Sigmoid colon (tissue), 6 donors: ENCODE measurements at regions not wholly inside any gene's neighbourhood (a gene's known extent, or its start where the extent isn't known, plus 50 kb on each side); places are given as distances from the start of the nearest gene placed in this dataset.
"Not testable (repeated sequence)": the region's sequence is repeated elsewhere in the genome, so short reads cannot be mapped to it uniquely, and the experiment has no call there.

Source experiments
- DNase-seq: peaks from one replicate; pipeline ENCODE4 v3.0.0-alpha.2; 2019
- H3K27ac ChIP-seq, 4 donors: fragments of 200-600 bp; sonication (generic); one replicate each; pipeline ENCODE4 v1.5.1; 2016 to 2019; ENCODE audit warnings: mild to moderate bottlenecking in 1 of 4
- H3K27me3 ChIP-seq, 3 donors: fragments of 200-600 bp; sonication (generic); one replicate each; pipeline ENCODE4 v1.5.1; 2019; ENCODE audit warnings: mild to moderate bottlenecking in 1 of 3
- H3K36me3 ChIP-seq, 4 donors: fragments of 200-600 bp; sonication (generic); one replicate each; pipeline ENCODE4 v1.5.1; 2016 to 2019
- H3K4me1 ChIP-seq, 4 donors: fragments of 200-600 bp; sonication (generic); one replicate each; pipeline ENCODE4 v1.5.1; 2017 to 2019
- H3K4me3 ChIP-seq, 4 donors: fragments of 200-600 bp; sonication (generic); one replicate each; pipeline ENCODE4 v1.5.1; 2017 to 2019; ENCODE audit warnings: mild to moderate bottlenecking in 2 of 4, moderate library complexity in 1 of 4
- H3K9me3 ChIP-seq, 4 donors: fragments of 200-600 bp in 3 of 4; sonication (generic) in 3 of 4; one replicate each; pipeline versions ENCODE4 v1.5.1 to v1.6.1; 2013 to 2019
- CTCF ChIP-seq, 4 experiments: fragments of 450-650 bp in 3 of 4; fragments of 200-600 bp in 1 of 4; IDR thresholded peaks; one replicate each; pipeline ENCODE4 v1.5.1; 2016 to 2019; ENCODE audit warnings: antibody characterized with exemption in 4 of 4, mild to moderate bottlenecking in 3 of 4, moderate library complexity in 2 of 4
- EP300 ChIP-seq, 4 donors: sonication (generic); formaldehyde crosslinking; IDR thresholded peaks; one replicate each; pipeline ENCODE4 v1.6.1; 2017; ENCODE audit warnings: antibody characterized with exemption in 4 of 4
- POLR2A ChIP-seq, 2 donors: fragments of 450-650 bp; IDR thresholded peaks; one replicate each; pipeline ENCODE4 v1.6.1; 2016; ENCODE audit warnings: antibody characterized with exemption in 2 of 2, mild to moderate bottlenecking in 2 of 2, moderate library complexity in 2 of 2
- POLR2AphosphoS5 ChIP-seq, 4 donors: sonication (generic); formaldehyde crosslinking; IDR thresholded peaks; one replicate each; pipeline ENCODE4 v1.6.1; 2017; ENCODE audit warnings: antibody characterized with exemption in 4 of 4
- WGBS, 2 donors: extraction: QIAGEN DNeasy Blood & Tissue Kit; methylation state at CpG; one replicate each; pipeline ENCODE4 v1.1.7; 2013; 5-methylcytosine and 5-hydroxymethylcytosine counted together
- intact Hi-C: fragments of 100-400 bp; cut with DNase I; formaldehyde crosslinking; loops from one replicate; pipeline ENCODE4 v1.15.1; 2023
- donor health status: healthy with polysubstance abuse.
- donor health status: healthy.

GRCh38 chr20:50359607-50360217, 150.5 kb upstream of the PTPN1 start:
- Histone ChIP-seq H3K36me3 (no peaks in the 10 kb centered on the region), H3K27me3 (no peaks in the 10 kb centered on the region), H3K4me1 (no peaks in the 10 kb centered on the region), H3K9me3 (no peaks in the 10 kb centered on the region), H3K4me3 (no peak overlapping the region), H3K27ac (no peak overlapping the region)
- TF ChIP-seq POLR2A (IDR thresholded peaks at IDR 0.05) (no peak), POLR2AphosphoS5 (IDR thresholded peaks at IDR 0.05) (no peak), EP300 (IDR thresholded peaks at IDR 0.05) (no peak), CTCF (IDR thresholded peaks at IDR 0.05) (no peak)
- DNase-seq: peak; percentile 39
- WGBS, 2 donors: 22 to 67% methylated on average over 8 of the region's 8 CpGs
- intact Hi-C loops: no loop called here

- H3K27me3 ChIP-seq: no peaks in the 10 kb centered on the region
- no peaks in the 10 kb centered on the region for H3K9me3 ChIP-seq
- TF ChIP-seq POLR2AphosphoS5 (IDR thresholded peaks at IDR 0.05): no peak
- H3K4me1 ChIP-seq: no peaks in the 10 kb centered on the region
- H3K27ac ChIP-seq: no peak overlapping the region
- peak; percentile 55 for DNase-seq
- H3K4me3 ChIP-seq: no peak overlapping the region
- WGBS, 2 donors: 23 to 72% methylated on average over 8 of the region's 8 CpGs
- intact Hi-C loops: no loop called here
- no peaks in the 10 kb centered on the region for H3K36me3 ChIP-seq
Observed at GRCh38 chr20:50360218-50360672, 149.9 kb upstream of the PTPN1 start.

- TF ChIP-seq EP300 (IDR thresholded peaks at IDR 0.05): no peak
- no peak for TF ChIP-seq POLR2A (IDR thresholded peaks at IDR 0.05)
- TF ChIP-seq POLR2AphosphoS5 (IDR thresholded peaks at IDR 0.05): no peak
- no peak for TF ChIP-seq CTCF (IDR thresholded peaks at IDR 0.05)
- intact Hi-C loops: no loop called here
Observed at GRCh38 chr20:50360921-50361320, 149.3 kb upstream of the PTPN1 start.

GRCh38 chr20:50362177-50362576, 148.0 kb upstream of the PTPN1 start:
- 66 to 94% methylated on average over 4 of the region's 6 CpGs for WGBS, 2 donors
- H3K4me3 ChIP-seq, H3K27me3 ChIP-seq, intact Hi-C loops, H3K27ac ChIP-seq, H3K9me3 ChIP-seq, DNase-seq, H3K36me3 ChIP-seq: not testable (repeated sequence)
- peaks cover 0 to 10% (median 5%) of the 10 kb centered on the region in 4 donors for H3K4me1 ChIP-seq

More at GRCh38 chr20:50360921-50361320, 149.3 kb upstream of the PTPN1 start:
- DNase-seq: peak; percentile 54
- no peaks in the 10 kb centered on the region for H3K4me1 ChIP-seq
- no peaks in the 10 kb centered on the region for H3K9me3 ChIP-seq
- no peaks in the 10 kb centered on the region for H3K36me3 ChIP-seq
- H3K27ac ChIP-seq: no peak overlapping the region
- no peaks in the 10 kb centered on the region for H3K27me3 ChIP-seq
- WGBS, 2 donors: 41 to 70% methylated on average over 8 of the region's 8 CpGs
- no peak overlapping the region for H3K4me3 ChIP-seq

GRCh38 chr20:50363027-50363426, 147.2 kb upstream of the PTPN1 start:
- 61 to 76% methylated on average over 5 of the region's 5 CpGs for WGBS, 2 donors
- no peaks in the 10 kb centered on the region for H3K9me3 ChIP-seq
- H3K4me1 ChIP-seq: peaks cover 0 to 10% (median 5%) of the 10 kb centered on the region in 4 donors
- no peak overlapping the region for H3K27ac ChIP-seq
- TF ChIP-seq EP300 (IDR thresholded peaks at IDR 0.05): no peak
- no peak for TF ChIP-seq CTCF (IDR thresholded peaks at IDR 0.05)
- TF ChIP-seq POLR2AphosphoS5 (IDR thresholded peaks at IDR 0.05): no peak
- TF ChIP-seq POLR2A (IDR thresholded peaks at IDR 0.05): no peak
- H3K36me3 ChIP-seq: no peaks in the 10 kb centered on the region
- H3K27me3 ChIP-seq: no peaks in the 10 kb centered on the region
- intact Hi-C loops: no loop called here
- no peak overlapping the region for H3K4me3 ChIP-seq
- DNase-seq: no peak

DNA sequence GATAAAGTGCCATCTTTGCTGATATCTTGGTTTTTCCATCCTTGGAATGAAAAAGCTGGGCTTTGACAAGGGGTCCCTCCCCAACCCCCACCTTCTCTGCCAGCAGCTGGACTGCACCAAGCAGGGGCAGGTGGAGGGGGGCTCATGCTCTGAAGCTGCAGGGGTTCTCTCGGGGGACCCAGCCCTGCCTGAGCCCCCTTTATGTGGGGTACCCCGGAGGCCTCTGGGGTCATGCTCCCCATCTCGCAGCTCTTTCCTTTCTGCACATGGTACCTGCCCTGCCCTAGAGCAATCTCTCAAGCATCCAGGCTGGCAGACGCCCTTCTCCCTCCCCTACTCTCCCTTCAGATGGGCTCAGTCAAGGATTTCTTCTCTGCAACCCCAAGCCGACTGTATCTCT, 146.7 kb upstream of the PTPN1 start:
- TF ChIP-seq EP300 (IDR thresholded peaks at IDR 0.05) (no peak), CTCF (IDR thresholded peaks at IDR 0.05) (no peak), POLR2AphosphoS5 (IDR thresholded peaks at IDR 0.05) (no peak), POLR2A (IDR thresholded peaks at IDR 0.05) (no peak)
- H3K36me3 ChIP-seq: no peaks in the 10 kb centered on the region
- no peaks in the 10 kb centered on the region for H3K27me3 ChIP-seq
- no peaks in the 10 kb centered on the region for H3K9me3 ChIP-seq
- no peak for DNase-seq
- H3K27ac ChIP-seq: no peak overlapping the region
- 89 to 91% methylated on average over 5 of the region's 5 CpGs for WGBS, 2 donors
- intact Hi-C loops: no loop called here
- peaks cover 0 to 10% (median 5%) of the 10 kb centered on the region in 4 donors for H3K4me1 ChIP-seq
- no peak overlapping the region for H3K4me3 ChIP-seq
